CD4-positive, alpha-beta T cell treated with Interleukin-2 at 100 ng/mL for 4 hours (primary cell): ENCODE measurements at regions not wholly inside any gene's neighbourhood (a gene's known extent, or its start where the extent isn't known, plus 50 kb on each side); places are given as distances from the start of the nearest gene placed in this dataset.
"Not testable (repeated sequence)": the region's sequence is repeated elsewhere in the genome, so short reads cannot be mapped to it uniquely, and the experiment has no call there.

ENCODE experiments used
- DNase-seq: peaks from one replicate; pipeline ENCODE4 v3.0.0-alpha.2; 2020; ENCODE audit warnings: low spot score

GRCh38 chr3:127439621-127440020 lies 150.9 kb downstream of the TPRA1 start:
- no peak for DNase-seq

- no peak for DNase-seq
These were observed 151.1 kb upstream of the PRR20G start for GRCh38 chr3:127438951-127439350.

GRCh38 chr3:127438371-127438770 lies 150.5 kb upstream of the PRR20G start:
- DNase-seq: no peak

GRCh38 chr3:127435299-127435698 lies 147.5 kb upstream of the PRR20G start:
- DNase-seq: not testable (repeated sequence)

- no peak for DNase-seq
These were observed 143.2 kb upstream of the PRR20G start for GRCh38 chr3:127431066-127431465.

- no peak for DNase-seq
These were observed 140.6 kb upstream of the PRR20G start for GRCh38 chr3:127428344-127428997.

GRCh38 chr3:127427666-127428065 lies 139.8 kb upstream of the PRR20G start:
- no peak for DNase-seq

- DNase-seq: no peak
These were observed 139.3 kb upstream of the PRR20G start for GRCh38 chr3:127427156-127427555.

GRCh38 chr3:127426444-127427153 lies 138.8 kb upstream of the PRR20G start:
- no peak for DNase-seq

- DNase-seq: no peak
These were observed 137.9 kb upstream of the PRR20G start for GRCh38 chr3:127425505-127426443.

GRCh38 chr3:127424766-127425504 lies 137.1 kb upstream of the PRR20G start:
- DNase-seq: no peak

- no peak for DNase-seq
These were observed 136.3 kb upstream of the PRR20G start for GRCh38 chr3:127423856-127424765.

GRCh38 chr3:127422663-127423375 lies 135.0 kb upstream of the PRR20G start:
- DNase-seq: no peak

- DNase-seq: no peak
These were observed 134.3 kb upstream of the PRR20G start for GRCh38 chr3:127421943-127422662.

GRCh38 chr3:127420829-127421228 lies 133.0 kb upstream of the PRR20G start:
- no peak for DNase-seq

- DNase-seq: no peak
These were observed 132.1 kb upstream of the PRR20G start for GRCh38 chr3:127419641-127420553.

GRCh38 chr3:127419182-127419581 lies 131.3 kb upstream of the PRR20G start:
- no peak for DNase-seq

- DNase-seq: no peak
These were observed 130.8 kb upstream of the PRR20G start for GRCh38 chr3:127418560-127419147.
